DOHH2 (cell line): ENCODE measurements at regions not wholly inside any gene's neighbourhood (a gene's known extent, or its start where the extent isn't known, plus 50 kb on each side); places are given as distances from the start of the nearest gene placed in this dataset.

ENCODE experiments used
- H3F3A ChIP-seq: fragments of 200-600 bp; sonication (generic), shearing (Covaris generic); 2 replicates; pipeline ENCODE4 v1.6.0; 2016; ENCODE audit warnings: antibody characterized with exemption, mild to moderate bottlenecking; ENCODE audit not compliant: control insufficient read depth, insufficient read depth
- H3K27ac ChIP-seq: fragments of 200-600 bp; sonication (generic); 2 replicates; pipeline ENCODE4 v1.5.1; 2014; ENCODE audit warnings: low read depth, mild to moderate bottlenecking, low read length, moderate library complexity
- H3K27me3 ChIP-seq: fragments of 200-600 bp; sonication (generic); 2 replicates; pipeline ENCODE4 v1.6.1; 2014; ENCODE audit warnings: mild to moderate bottlenecking, low read length, mixed read lengths; ENCODE audit not compliant: control insufficient read depth
- H3K36me3 ChIP-seq: fragments of 200-600 bp; sonication (generic); 2 replicates; pipeline ENCODE4 v1.6.1; 2014; ENCODE audit warnings: mild to moderate bottlenecking, low read length, moderate library complexity, mixed read lengths; ENCODE audit not compliant: control insufficient read depth
- H3K4me1 ChIP-seq: fragments of 200-600 bp; sonication (generic); 2 replicates; pipeline ENCODE4 v1.6.1; 2014; ENCODE audit warnings: mild to moderate bottlenecking, low read length, mixed read lengths; ENCODE audit not compliant: control insufficient read depth
- H3K4me2 ChIP-seq: fragments of 200-600 bp; sonication (generic); 2 replicates; pipeline ENCODE4 v1.6.0; 2014; ENCODE audit warnings: mild to moderate bottlenecking, low read length, moderate library complexity
- H3K4me3 ChIP-seq: fragments of 200-600 bp; sonication (generic); 2 replicates; pipeline ENCODE4 v1.5.1; 2014; ENCODE audit warnings: mild to moderate bottlenecking, low read length, mixed read lengths
- H3K79me2 ChIP-seq: fragments of 200-600 bp; sonication (generic); 2 replicates; pipeline ENCODE4 v1.6.1; 2014; ENCODE audit warnings: mild to moderate bottlenecking, low read length, mixed read lengths; ENCODE audit not compliant: control insufficient read depth
- H3K9me2 ChIP-seq: fragments of 200-600 bp; sonication (generic); replicated peaks from 2 replicates; pipeline ENCODE4 v1.6.1; 2014; ENCODE audit warnings: mild to moderate bottlenecking, low read length, mixed read lengths; ENCODE audit not compliant: control insufficient read depth
- H3K9me3 ChIP-seq: fragments of 200-600 bp; sonication (generic); 2 replicates; pipeline ENCODE4 v1.6.1; 2014; ENCODE audit warnings: antibody characterized with exemption, low read length, mixed read lengths; ENCODE audit not compliant: control insufficient read depth, insufficient read depth
- H4K20me1 ChIP-seq: fragments of 200-600 bp; sonication (generic); 2 replicates; pipeline ENCODE4 v1.6.0; 2014; ENCODE audit warnings: low read depth, mild to moderate bottlenecking, antibody characterized with exemption, low read length, moderate library complexity; ENCODE audit not compliant: control insufficient read depth, insufficient read depth
- EZH2phosphoT487 ChIP-seq: fragments of 200-600 bp; sonication (generic); IDR thresholded peaks from 2 replicates; pipeline ENCODE4 v1.6.1; 2017; ENCODE audit warnings: borderline replicate concordance, mild to moderate bottlenecking, antibody characterized with exemption, low read length, moderate library complexity, mixed read lengths
- TF ChIP-seq, protein P1 (sequence below): fragments of 200-600 bp; sonication (generic); IDR thresholded peaks from one replicate; pipeline ENCODE4 v1.5.1; 2014; ENCODE audit warnings: antibody characterized with exemption, mild to moderate bottlenecking, low read depth, low read length; ENCODE audit not compliant: poor library complexity, severe bottlenecking

DNA sequence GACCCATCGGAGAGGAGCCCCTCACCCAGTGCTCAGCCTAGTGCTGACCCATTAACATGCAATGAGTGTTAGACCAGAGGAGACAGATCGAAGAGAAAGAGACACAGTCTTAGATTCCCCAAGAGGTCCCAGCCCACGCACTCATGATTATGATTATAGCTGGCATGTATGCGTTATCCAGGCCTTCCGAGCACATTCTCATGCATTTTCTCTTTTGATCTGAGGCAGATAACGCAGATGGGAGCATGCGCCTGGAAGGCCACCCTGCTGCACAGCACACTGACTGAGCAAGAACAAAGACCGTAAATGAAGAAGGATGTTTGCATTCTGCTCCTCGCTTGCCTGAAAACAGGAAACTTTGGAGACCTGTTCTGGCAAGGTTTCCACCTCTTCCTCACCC is 232.7 kb downstream of the SOX9 start:
- H3K36me3 ChIP-seq = no peaks in the 10 kb centered on the region
- H3K4me3 ChIP-seq = no peak overlapping the region
- H3K9me2 ChIP-seq = no peaks in the 10 kb centered on the region; the same call in 1 of the 2 replicates
- TF ChIP-seq, protein P1, sequence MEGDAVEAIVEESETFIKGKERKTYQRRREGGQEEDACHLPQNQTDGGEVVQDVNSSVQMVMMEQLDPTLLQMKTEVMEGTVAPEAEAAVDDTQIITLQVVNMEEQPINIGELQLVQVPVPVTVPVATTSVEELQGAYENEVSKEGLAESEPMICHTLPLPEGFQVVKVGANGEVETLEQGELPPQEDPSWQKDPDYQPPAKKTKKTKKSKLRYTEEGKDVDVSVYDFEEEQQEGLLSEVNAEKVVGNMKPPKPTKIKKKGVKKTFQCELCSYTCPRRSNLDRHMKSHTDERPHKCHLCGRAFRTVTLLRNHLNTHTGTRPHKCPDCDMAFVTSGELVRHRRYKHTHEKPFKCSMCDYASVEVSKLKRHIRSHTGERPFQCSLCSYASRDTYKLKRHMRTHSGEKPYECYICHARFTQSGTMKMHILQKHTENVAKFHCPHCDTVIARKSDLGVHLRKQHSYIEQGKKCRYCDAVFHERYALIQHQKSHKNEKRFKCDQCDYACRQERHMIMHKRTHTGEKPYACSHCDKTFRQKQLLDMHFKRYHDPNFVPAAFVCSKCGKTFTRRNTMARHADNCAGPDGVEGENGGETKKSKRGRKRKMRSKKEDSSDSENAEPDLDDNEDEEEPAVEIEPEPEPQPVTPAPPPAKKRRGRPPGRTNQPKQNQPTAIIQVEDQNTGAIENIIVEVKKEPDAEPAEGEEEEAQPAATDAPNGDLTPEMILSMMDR = no peak
- no peak for TF ChIP-seq EZH2phosphoT487
- H3K27ac ChIP-seq = no peak overlapping the region
- H3K4me2 ChIP-seq = no peak overlapping the region
- H3F3A ChIP-seq = no peaks in the 10 kb centered on the region
- no peaks in the 10 kb centered on the region for H4K20me1 ChIP-seq
- H3K4me1 ChIP-seq = no peaks in the 10 kb centered on the region
- H3K9me3 ChIP-seq = no peaks in the 10 kb centered on the region
- H3K27me3 ChIP-seq = no peaks in the 10 kb centered on the region
- no peaks in the 10 kb centered on the region for H3K79me2 ChIP-seq

DNA sequence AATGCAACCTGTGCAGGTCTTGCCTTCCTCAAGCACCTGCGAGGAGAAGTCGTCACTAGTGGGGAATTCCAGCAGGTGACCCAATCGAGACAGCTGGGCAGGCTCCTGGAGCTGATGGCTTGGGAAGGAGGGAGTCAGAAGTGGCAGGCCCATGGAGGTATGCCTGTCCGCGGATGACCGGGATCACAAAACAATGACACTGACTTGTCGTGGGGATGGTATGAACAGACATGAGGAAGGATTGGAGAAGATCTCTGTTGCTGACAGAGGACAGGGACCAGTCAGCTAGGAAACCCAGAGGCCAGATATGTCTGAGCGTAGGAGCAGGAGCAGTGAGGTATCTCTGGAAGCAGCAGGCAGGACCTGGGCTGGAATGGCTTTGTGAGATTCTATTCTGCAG is 233.3 kb downstream of the SOX9 start:
- Histone ChIP-seq H3K4me1 (no peaks in the 10 kb centered on the region), H3K36me3 (no peaks in the 10 kb centered on the region), H3K4me3 (no peak overlapping the region), H3K79me2 (no peaks in the 10 kb centered on the region), H3K4me2 (no peak overlapping the region), H3F3A (no peaks in the 10 kb centered on the region), H3K9me2 (no peaks in the 10 kb centered on the region; the same call in 1 of the 2 replicates), H3K27me3 (no peaks in the 10 kb centered on the region), H4K20me1 (no peaks in the 10 kb centered on the region), H3K9me3 (no peaks in the 10 kb centered on the region), H3K27ac (no peak overlapping the region)
- TF ChIP-seq, protein P1 = no peak
- TF ChIP-seq EZH2phosphoT487 = no peak

DNA sequence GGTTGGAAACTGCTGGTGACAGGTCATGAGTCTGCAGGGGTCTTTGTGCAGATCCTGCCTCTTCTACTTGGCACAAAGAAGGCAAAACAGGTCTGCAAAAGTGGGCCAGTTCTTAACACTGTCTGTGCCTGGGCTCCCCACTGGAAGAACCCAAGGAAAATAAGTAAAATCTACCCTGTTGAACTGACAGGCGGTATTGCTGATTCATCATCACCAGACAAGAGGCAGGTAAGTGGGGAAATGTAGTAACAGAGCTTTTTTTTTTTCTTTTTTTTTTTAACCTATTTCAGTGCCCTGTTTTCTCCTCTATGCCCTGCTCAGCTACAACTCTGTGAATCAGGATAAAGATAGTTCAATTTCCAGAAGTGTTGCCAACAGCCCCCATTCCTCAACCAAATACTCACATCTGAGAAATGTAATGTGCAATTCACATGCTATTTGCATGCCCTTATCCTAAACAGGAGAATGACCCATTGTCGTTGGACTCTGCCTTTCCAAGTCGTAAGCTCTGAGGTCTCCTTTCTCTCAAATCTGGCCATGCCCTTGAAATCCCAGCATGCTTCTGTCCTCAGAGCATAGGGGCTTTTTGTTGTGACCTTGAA is 237.0 kb downstream of the SOX9 start:
- Histone ChIP-seq H3K9me3 (no peaks in the 10 kb centered on the region), H3K36me3 (no peaks in the 10 kb centered on the region), H3K4me1 (no peaks in the 10 kb centered on the region), H3K4me3 (no peak overlapping the region), H4K20me1 (no peaks in the 10 kb centered on the region), H3K4me2 (no peak overlapping the region), H3F3A (no peaks in the 10 kb centered on the region), H3K79me2 (no peaks in the 10 kb centered on the region), H3K27me3 (no peaks in the 10 kb centered on the region), H3K27ac (no peak overlapping the region), H3K9me2 (no peaks in the 10 kb centered on the region; the same call in 1 of the 2 replicates)
- TF ChIP-seq, protein P1 = no peak
- no peak for TF ChIP-seq EZH2phosphoT487
